ENCODE measurements at regions not wholly inside any gene's neighbourhood (a gene's known extent, or its start where the extent isn't known, plus 50 kb on each side); places are given as distances from the start of the nearest gene placed in this dataset.

DNA sequence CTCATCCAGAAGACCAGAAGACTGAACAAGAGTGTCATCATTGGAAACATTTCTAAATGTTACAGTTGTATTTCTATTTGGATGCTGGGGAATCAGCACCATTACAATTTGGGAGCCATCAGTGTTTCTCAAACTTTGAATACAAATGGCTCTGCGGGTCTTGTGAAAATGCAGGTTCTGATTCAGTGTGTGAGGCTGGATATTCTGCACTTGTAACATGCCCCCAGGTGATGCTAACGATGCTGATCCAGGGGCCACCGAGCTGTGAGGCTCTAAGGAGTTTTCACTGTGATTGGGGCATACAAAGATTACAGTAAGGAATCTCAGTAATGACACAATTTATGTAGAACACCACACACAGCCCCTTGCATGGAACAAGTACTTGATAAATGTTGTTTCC, 167.7 kb downstream of the ACTL7B start:
- no peak for TF ChIP-seq ZFX (IDR thresholded peaks at IDR 0.05; ENCODE audit: borderline replicate concordance)
- TF ChIP-seq, protein P1, sequence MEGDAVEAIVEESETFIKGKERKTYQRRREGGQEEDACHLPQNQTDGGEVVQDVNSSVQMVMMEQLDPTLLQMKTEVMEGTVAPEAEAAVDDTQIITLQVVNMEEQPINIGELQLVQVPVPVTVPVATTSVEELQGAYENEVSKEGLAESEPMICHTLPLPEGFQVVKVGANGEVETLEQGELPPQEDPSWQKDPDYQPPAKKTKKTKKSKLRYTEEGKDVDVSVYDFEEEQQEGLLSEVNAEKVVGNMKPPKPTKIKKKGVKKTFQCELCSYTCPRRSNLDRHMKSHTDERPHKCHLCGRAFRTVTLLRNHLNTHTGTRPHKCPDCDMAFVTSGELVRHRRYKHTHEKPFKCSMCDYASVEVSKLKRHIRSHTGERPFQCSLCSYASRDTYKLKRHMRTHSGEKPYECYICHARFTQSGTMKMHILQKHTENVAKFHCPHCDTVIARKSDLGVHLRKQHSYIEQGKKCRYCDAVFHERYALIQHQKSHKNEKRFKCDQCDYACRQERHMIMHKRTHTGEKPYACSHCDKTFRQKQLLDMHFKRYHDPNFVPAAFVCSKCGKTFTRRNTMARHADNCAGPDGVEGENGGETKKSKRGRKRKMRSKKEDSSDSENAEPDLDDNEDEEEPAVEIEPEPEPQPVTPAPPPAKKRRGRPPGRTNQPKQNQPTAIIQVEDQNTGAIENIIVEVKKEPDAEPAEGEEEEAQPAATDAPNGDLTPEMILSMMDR (IDR thresholded peaks at IDR 0.05) = no peak
- H3K27ac ChIP-seq = no peak overlapping the region

DNA sequence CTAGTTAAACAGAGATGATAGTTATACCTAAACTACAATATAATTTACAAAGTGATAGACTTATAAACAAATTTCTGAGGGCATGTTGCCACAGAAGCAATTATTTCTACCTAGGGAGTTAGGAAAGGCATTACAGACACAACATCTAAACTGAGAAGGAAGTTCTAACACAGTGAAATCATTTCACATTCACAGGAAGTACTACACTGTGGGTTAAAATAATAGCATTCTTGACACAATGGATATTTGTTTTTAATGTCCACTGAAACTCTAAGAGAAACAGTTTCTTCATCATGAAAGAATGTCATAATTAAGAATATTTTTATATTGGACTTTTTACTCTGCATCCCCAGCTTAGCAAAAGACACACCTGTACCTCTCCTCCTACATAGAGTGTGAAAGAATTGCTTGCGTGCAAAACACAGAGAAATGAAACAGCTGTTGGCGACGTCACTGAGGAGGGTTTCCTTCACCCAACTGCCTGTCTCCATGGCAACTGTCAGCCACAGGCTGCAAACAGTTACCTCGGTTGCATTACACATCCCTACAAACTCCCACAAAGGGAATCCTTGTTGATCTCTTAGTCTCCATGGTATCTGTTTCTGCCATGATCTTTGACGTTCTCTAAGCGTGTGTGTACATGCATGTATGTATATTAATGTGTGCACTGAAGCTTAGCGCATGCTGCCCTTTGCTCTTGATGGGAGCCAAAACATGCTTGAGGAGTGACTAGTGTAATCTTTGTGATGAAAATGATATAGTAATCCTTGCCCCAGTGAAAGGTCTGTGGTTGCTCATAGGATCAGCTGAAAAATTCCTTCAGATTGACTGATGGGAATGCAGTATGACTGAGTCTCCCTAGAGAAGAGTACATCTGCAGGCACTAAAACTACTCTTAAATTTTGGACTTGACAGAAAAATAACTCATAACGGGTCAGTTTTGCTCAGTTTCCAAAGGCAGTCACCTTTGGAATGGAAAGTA, 168.5 kb downstream of the ACTL7B start:
- H3K27ac ChIP-seq = no peak overlapping the region
- TF ChIP-seq, protein P1 (IDR thresholded peaks at IDR 0.05) = no peak
- TF ChIP-seq ZFX (IDR thresholded peaks at IDR 0.05; ENCODE audit: borderline replicate concordance) = no peak

DNA sequence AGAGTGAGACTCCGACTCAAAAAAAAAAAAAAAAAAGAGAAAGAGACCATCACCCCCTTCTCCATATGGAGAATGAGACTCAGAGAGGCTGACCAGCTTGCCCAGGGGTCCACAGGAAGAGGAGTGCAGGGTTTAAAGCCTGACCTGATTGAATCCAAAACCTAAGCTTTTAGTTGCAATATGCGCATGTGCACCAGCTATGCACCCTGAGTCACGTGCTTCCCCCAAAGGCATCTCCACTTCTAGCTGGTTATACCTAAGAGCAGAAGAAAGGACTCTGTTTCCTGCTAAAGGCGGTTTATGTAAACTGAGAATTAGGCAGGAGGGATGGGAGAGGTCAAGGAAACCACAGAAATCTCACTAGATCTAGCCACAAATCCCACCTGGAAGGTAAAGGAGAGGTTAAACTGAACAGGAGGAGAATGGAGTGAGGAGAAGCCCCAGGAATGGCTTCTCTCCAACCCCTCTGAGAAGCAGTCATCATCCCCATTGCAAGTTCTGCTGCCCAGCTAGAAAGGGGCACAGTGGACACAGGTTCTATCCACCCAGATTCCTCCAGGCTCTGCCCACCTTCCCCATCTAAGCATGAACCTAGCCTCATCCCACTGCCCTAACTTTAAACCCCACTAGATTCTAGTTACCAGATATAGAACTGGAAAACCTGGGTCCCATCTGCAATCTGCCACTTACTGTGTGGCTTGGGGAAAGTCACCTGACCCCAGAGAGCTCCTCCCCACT, 171.3 kb downstream of the ACTL7B start:
- no peak for TF ChIP-seq ZFX (IDR thresholded peaks at IDR 0.05; ENCODE audit: borderline replicate concordance)
- TF ChIP-seq, protein P1 (IDR thresholded peaks at IDR 0.05) = no peak
- no peak overlapping the region for H3K27ac ChIP-seq

DNA sequence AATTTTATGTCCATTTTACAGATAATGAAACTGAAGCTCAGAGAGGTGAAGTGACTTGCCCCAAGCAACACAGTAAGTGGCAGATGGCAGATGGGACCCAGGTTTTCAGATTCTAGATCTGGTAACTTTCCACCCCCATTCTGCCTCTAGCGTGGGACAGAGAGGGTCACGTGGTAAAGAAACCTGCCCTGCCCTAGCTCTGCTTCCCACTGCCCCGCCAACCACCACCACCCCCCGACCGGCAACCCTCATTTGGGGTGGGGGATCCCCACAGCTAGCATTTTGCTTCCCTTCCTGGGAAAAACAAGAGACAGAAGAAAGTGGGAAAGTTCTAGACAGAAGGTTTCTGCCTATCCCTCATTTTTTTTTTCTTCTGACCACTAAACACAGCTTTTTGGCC, 172.5 kb downstream of the ACTL7B start:
- TF ChIP-seq ZFX (IDR thresholded peaks at IDR 0.05; ENCODE audit: borderline replicate concordance) = no peak
- TF ChIP-seq, protein P1 (IDR thresholded peaks at IDR 0.05) = no peak
- H3K27ac ChIP-seq = no peak overlapping the region

DNA sequence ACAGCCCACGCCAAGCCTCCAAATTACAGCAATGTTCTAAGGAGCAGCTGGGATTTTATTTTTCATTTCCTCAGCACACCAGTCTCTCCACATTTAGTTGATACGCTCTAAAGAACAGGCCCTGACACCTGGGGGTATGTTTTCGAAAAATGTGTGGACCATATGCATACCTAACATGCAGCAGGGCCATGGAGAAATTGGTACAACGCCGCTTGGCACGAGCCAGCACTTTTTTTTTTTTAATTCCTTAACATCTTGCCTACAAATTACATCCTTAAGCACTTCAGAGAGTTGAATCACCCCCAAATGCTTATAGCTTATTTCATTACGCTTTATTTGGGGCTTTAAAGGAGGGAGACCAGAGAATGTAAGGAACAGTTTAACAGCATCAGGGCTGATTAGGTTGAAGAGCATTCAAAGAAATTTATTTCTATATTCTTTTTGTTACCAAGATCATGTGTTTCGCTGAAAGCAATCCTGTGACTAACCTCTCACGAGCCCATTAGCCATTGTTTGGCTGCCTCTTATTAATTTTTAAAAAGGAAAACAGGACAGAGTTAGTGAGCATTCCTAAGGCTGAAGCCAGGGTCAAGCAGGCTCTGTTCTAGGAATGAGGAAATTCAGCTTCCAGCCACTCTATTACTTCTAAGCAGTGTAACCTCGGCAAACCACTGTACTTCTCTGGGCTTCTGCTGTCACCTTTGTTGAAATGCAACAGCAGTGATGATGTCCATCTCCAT, 173.8 kb downstream of the ACTL7B start:
- TF ChIP-seq, protein P1 (IDR thresholded peaks at IDR 0.05) = no peak
- H3K27ac ChIP-seq = no peak overlapping the region

GRCh38 chr9:108680946-108681345, 174.8 kb downstream of the ACTL7B start:
- H3K27ac ChIP-seq = no peak overlapping the region
- TF ChIP-seq, protein P1 (IDR thresholded peaks at IDR 0.05) = no peak
- no peak for TF ChIP-seq ZFX (IDR thresholded peaks at IDR 0.05; ENCODE audit: borderline replicate concordance)

Data from 22Rv1 (cell line).